Smooth muscle cell (in vitro differentiated cells): ENCODE measurements at regions not wholly inside any gene's neighbourhood (a gene's known extent, or its start where the extent isn't known, plus 50 kb on each side); places are given as distances from the start of the nearest gene placed in this dataset.
"Not testable (repeated sequence)": the region's sequence is repeated elsewhere in the genome, so short reads cannot be mapped to it uniquely, and the experiment has no call there.

Source experiments
- DNase-seq: peaks from one replicate; lab custom pipeline; 2025; ENCODE audit not compliant: unreplicated experiment; lab: John Stamatoyannopoulos, UW
- H2AFZ ChIP-seq: fragments of 200-600 bp; sonication (generic); 2 replicates; pipeline ENCODE4 v1.6.0; 2016; ENCODE audit warnings: antibody characterized with exemption, low read depth, mild to moderate bottlenecking
- H3F3A ChIP-seq: fragments of 200-600 bp; sonication (generic); 2 replicates; pipeline ENCODE4 v1.6.0; 2017; ENCODE audit warnings: antibody characterized with exemption, low read depth
- H3K27ac ChIP-seq: fragments of 200-600 bp; sonication (generic); 2 replicates; pipeline ENCODE4 v1.5.1; 2016; ENCODE audit warnings: low read depth, mild to moderate bottlenecking
- H3K27me3 ChIP-seq: fragments of 200-600 bp; sonication (generic); 2 replicates; pipeline ENCODE4 v1.6.1; 2016; ENCODE audit warnings: low read depth, mild to moderate bottlenecking
- H3K36me3 ChIP-seq: fragments of 200-600 bp; sonication (generic); 2 replicates; pipeline ENCODE4 v1.5.1; 2016; ENCODE audit warnings: low read depth
- H3K4me1 ChIP-seq: fragments of 200-600 bp; sonication (generic); 2 replicates; pipeline ENCODE4 v1.5.1; 2016; ENCODE audit warnings: low read depth
- H3K4me2 ChIP-seq: fragments of 200-600 bp; sonication (generic); 2 replicates; pipeline ENCODE4 v1.6.0; 2016; ENCODE audit warnings: mild to moderate bottlenecking
- H3K4me3 ChIP-seq: fragments of 200-600 bp; sonication (generic); 2 replicates; pipeline ENCODE4 v1.5.1; 2016; ENCODE audit warnings: mild to moderate bottlenecking
- H3K79me2 ChIP-seq: fragments of 200-600 bp; sonication (generic); 2 replicates; pipeline ENCODE4 v1.6.0; 2016; ENCODE audit warnings: low read depth, mild to moderate bottlenecking
- H3K9ac ChIP-seq: fragments of 200-600 bp; sonication (generic); 2 replicates; pipeline ENCODE4 v1.6.0; 2016; ENCODE audit warnings: low read depth
- H3K9me3 ChIP-seq: fragments of 200-600 bp; sonication (generic); replicated peaks from 2 replicates; pipeline ENCODE4 v1.5.1; 2016; ENCODE audit warnings: low read depth
- H4K20me1 ChIP-seq: fragments of 200-600 bp; sonication (generic); 2 replicates; pipeline ENCODE4 v1.6.0; 2016; ENCODE audit warnings: low read depth
- WGBS: methylation state at CpG from one replicate; pipeline ENCODE4 v1.1.7; 2016; ENCODE audit warnings: low lambda C conversion rate; 5-methylcytosine and 5-hydroxymethylcytosine counted together
- TF ChIP-seq, protein P1 (sequence below): fragments of 200-600 bp; sonication (generic); IDR thresholded peaks from 2 replicates; pipeline ENCODE4 v1.5.1; 2017; ENCODE audit warnings: borderline replicate concordance, mild to moderate bottlenecking, antibody characterized with exemption; ENCODE audit not compliant: insufficient read depth, poor library complexity, severe bottlenecking

GRCh38 chr3:20563985-20564384 lies 378.0 kb upstream of the SGO1 start:
- WGBS = 93% methylated on average over 2 of the region's 2 CpGs
- H3K4me2 ChIP-seq = no peak overlapping the region
- TF ChIP-seq, protein P1, sequence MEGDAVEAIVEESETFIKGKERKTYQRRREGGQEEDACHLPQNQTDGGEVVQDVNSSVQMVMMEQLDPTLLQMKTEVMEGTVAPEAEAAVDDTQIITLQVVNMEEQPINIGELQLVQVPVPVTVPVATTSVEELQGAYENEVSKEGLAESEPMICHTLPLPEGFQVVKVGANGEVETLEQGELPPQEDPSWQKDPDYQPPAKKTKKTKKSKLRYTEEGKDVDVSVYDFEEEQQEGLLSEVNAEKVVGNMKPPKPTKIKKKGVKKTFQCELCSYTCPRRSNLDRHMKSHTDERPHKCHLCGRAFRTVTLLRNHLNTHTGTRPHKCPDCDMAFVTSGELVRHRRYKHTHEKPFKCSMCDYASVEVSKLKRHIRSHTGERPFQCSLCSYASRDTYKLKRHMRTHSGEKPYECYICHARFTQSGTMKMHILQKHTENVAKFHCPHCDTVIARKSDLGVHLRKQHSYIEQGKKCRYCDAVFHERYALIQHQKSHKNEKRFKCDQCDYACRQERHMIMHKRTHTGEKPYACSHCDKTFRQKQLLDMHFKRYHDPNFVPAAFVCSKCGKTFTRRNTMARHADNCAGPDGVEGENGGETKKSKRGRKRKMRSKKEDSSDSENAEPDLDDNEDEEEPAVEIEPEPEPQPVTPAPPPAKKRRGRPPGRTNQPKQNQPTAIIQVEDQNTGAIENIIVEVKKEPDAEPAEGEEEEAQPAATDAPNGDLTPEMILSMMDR = no peak
- H3K27me3 ChIP-seq = peaks cover 4% of the 10 kb centered on the region
- H3K4me3 ChIP-seq = no peak overlapping the region
- H2AFZ ChIP-seq = no peak overlapping the region
- H3K9me3 ChIP-seq = no peaks in the 10 kb centered on the region
- no peak for DNase-seq
- H3K9ac ChIP-seq = no peak overlapping the region
- no peaks in the 10 kb centered on the region for H3K79me2 ChIP-seq
- no peaks in the 10 kb centered on the region for H3K4me1 ChIP-seq
- H3F3A ChIP-seq = no peaks in the 10 kb centered on the region
- no peak overlapping the region for H3K27ac ChIP-seq
- H4K20me1 ChIP-seq = no peaks in the 10 kb centered on the region
- no peaks in the 10 kb centered on the region for H3K36me3 ChIP-seq

- Histone ChIP-seq H3K36me3 (no peaks in the 10 kb centered on the region), H3K9me3 (no peaks in the 10 kb centered on the region), H3K9ac (no peak overlapping the region), H3K4me1 (no peaks in the 10 kb centered on the region), H3K4me3 (no peak overlapping the region), H2AFZ (no peak overlapping the region), H3K27me3 (peaks cover 4% of the 10 kb centered on the region), H3K4me2 (no peak overlapping the region), H4K20me1 (no peaks in the 10 kb centered on the region), H3K27ac (no peak overlapping the region), H3K79me2 (no peaks in the 10 kb centered on the region), H3F3A (no peaks in the 10 kb centered on the region)
- no peak for DNase-seq
- 62% methylated on average over 4 of the region's 4 CpGs for WGBS
- TF ChIP-seq, protein P1 = no peak
These were observed 377.2 kb upstream of the SGO1 start for GRCh38 chr3:20563251-20563650.

DNA sequence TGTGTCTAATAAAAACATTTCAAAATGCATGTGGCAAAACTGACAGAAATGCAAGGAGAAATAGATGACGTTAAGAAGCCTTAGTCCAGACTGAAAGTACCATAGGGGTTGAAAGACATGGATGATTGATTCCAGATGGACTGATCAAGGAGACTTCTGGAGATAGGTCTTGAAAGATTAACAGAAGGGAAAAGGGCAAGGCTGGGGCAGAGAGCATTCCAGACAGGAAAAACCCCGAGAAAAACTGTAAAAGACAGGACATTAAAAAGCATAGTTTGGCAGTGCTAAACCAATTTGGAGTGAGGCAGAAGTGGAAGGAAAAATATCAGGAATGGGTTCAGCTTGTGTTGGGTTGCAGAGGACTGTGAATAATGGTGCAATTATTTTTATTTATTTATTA lies 375.2 kb upstream of the SGO1 start:
- H4K20me1 ChIP-seq = no peaks in the 10 kb centered on the region
- H3K4me2 ChIP-seq = no peak overlapping the region
- peaks cover 4% of the 10 kb centered on the region for H3K27me3 ChIP-seq
- TF ChIP-seq, protein P1 = no peak
- no peaks in the 10 kb centered on the region for H3F3A ChIP-seq
- no peaks in the 10 kb centered on the region for H3K36me3 ChIP-seq
- H3K27ac ChIP-seq = no peak overlapping the region
- no peaks in the 10 kb centered on the region for H3K4me1 ChIP-seq
- DNase-seq = no peak
- no peak overlapping the region for H2AFZ ChIP-seq
- H3K9ac ChIP-seq = no peak overlapping the region
- no peaks in the 10 kb centered on the region for H3K9me3 ChIP-seq
- WGBS = 5% methylated on average over 2 of the region's 2 CpGs
- no peaks in the 10 kb centered on the region for H3K79me2 ChIP-seq
- H3K4me3 ChIP-seq = no peak overlapping the region

- 89% methylated on average over 5 of the region's 5 CpGs for WGBS
- not testable (repeated sequence) for H4K20me1 ChIP-seq, H3K9me3 ChIP-seq, H3K79me2 ChIP-seq, H3K4me2 ChIP-seq, H2AFZ ChIP-seq, H3F3A ChIP-seq, H3K4me1 ChIP-seq, H3K27me3 ChIP-seq, DNase-seq, H3K27ac ChIP-seq, H3K9ac ChIP-seq, H3K36me3 ChIP-seq, H3K4me3 ChIP-seq
These were observed 374.4 kb upstream of the SGO1 start for GRCh38 chr3:20560446-20560845.
